SU-DHL-6 (cell line): ENCODE measurements at regions not wholly inside any gene's neighbourhood (a gene's known extent, or its start where the extent isn't known, plus 50 kb on each side); places are given as distances from the start of the nearest gene placed in this dataset.
A peak's percentile ranks its signal among the peaks of the same experiment; 100 is the strongest.

ENCODE experiments used
- H2AFZ ChIP-seq: fragments of 200-600 bp; sonication (generic); 2 replicates; pipeline ENCODE4 v1.6.1; 2014; ENCODE audit warnings: low read depth, mild to moderate bottlenecking, moderate library complexity, mixed read lengths, antibody characterized with exemption, low read length; ENCODE audit not compliant: severe bottlenecking
- H3F3A ChIP-seq: fragments of 200-600 bp; shearing (Covaris generic); 2 replicates; pipeline ENCODE4 v1.6.0; 2016; ENCODE audit warnings: antibody characterized with exemption, mild to moderate bottlenecking; ENCODE audit not compliant: insufficient read depth
- H3K27ac ChIP-seq: fragments of 200-600 bp; sonication (generic); 2 replicates; pipeline ENCODE4 v1.5.1; 2016; ENCODE audit warnings: low read depth, mild to moderate bottlenecking, low read length, moderate library complexity, mixed read lengths
- H3K27me3 ChIP-seq: fragments of 200-600 bp; sonication (generic), shearing (Covaris generic); 2 replicates; pipeline ENCODE4 v1.6.0; 2014; ENCODE audit warnings: mild to moderate bottlenecking, low read length
- H3K36me3 ChIP-seq: fragments of 200-600 bp; sonication (generic); 2 replicates; pipeline ENCODE4 v1.6.1; 2014; ENCODE audit warnings: mild to moderate bottlenecking, low read length, mixed read lengths
- H3K4me2 ChIP-seq: fragments of 300-600, 200-600 bp; shearing (Covaris generic), sonication (generic); 2 replicates; pipeline ENCODE4 v1.6.0; 2014; ENCODE audit warnings: low read length, low read depth, mild to moderate bottlenecking; ENCODE audit not compliant: poor library complexity, severe bottlenecking
- H3K4me3 ChIP-seq: fragments of 200-600 bp; sonication (generic); 2 replicates; pipeline ENCODE4 v1.5.1; 2014; ENCODE audit warnings: antibody characterized with exemption, low read length, mild to moderate bottlenecking, mixed read lengths; ENCODE audit not compliant: insufficient read depth, poor library complexity, severe bottlenecking
- H3K79me2 ChIP-seq: fragments of 200-600 bp; sonication (generic); 2 replicates; pipeline ENCODE4 v1.6.1; 2014; ENCODE audit warnings: mild to moderate bottlenecking, low read length, moderate library complexity; ENCODE audit not compliant: insufficient read depth
- H3K9ac ChIP-seq: fragments of 200-600 bp; sonication (generic); 2 replicates; pipeline ENCODE4 v1.7.0; 2014; ENCODE audit warnings: mild to moderate bottlenecking, low read length
- H3K9me2 ChIP-seq: fragments of 200-600 bp; sonication (generic); replicated peaks from 2 replicates; pipeline ENCODE4 v1.6.1; 2014; ENCODE audit warnings: low read length; ENCODE audit not compliant: insufficient read depth
- H3K9me3 ChIP-seq: fragments of 200-600 bp; sonication (generic); 2 replicates; pipeline ENCODE4 v1.6.1; 2014; ENCODE audit warnings: low read length, mixed read lengths; ENCODE audit not compliant: insufficient read depth
- H4K20me1 ChIP-seq: fragments of 200-600 bp; sonication (generic); 2 replicates; pipeline ENCODE4 v1.6.1; 2014; ENCODE audit warnings: low read depth, mild to moderate bottlenecking, antibody characterized with exemption, low read length, moderate library complexity, mixed read lengths
- EZH2phosphoT487 ChIP-seq: fragments of 200-600 bp; sonication (generic), shearing (Covaris generic); conservative IDR thresholded peaks from 2 replicates; pipeline ENCODE4 v1.6.1; 2018; ENCODE audit warnings: mild to moderate bottlenecking, antibody characterized with exemption, low read length, moderate library complexity, mixed read lengths
- TF ChIP-seq, protein P1 (sequence below): fragments of 200-600 bp; sonication (generic); IDR thresholded peaks from one replicate; pipeline ENCODE4 v1.5.1; 2017; ENCODE audit warnings: antibody characterized with exemption, mild to moderate bottlenecking, low read length, moderate library complexity; ENCODE audit not compliant: insufficient read depth, poor library complexity, severe bottlenecking

DNA sequence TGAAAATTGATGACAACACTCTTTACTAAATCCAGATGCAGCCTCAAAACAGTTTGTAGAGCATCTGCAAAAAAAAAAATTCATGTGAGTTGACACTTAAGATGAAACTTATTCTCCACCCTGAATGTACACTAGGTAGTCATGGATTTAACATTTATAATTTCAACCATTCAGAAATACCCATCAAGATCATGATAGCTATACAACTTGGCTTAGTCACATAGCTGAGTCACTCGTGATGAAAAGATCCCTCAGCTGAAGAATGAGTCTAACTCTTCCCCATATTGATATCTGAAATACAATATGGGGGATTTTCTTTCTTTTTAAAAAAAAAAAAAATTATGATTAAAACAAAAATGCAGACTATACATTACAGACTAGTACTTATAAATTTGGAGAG, 104.8 kb upstream of the PLEKHG7 start:
- H3K79me2 ChIP-seq = no peaks in the 10 kb centered on the region
- no peaks in the 10 kb centered on the region for H3K36me3 ChIP-seq
- TF ChIP-seq EZH2phosphoT487 = no peak
- TF ChIP-seq, protein P1, sequence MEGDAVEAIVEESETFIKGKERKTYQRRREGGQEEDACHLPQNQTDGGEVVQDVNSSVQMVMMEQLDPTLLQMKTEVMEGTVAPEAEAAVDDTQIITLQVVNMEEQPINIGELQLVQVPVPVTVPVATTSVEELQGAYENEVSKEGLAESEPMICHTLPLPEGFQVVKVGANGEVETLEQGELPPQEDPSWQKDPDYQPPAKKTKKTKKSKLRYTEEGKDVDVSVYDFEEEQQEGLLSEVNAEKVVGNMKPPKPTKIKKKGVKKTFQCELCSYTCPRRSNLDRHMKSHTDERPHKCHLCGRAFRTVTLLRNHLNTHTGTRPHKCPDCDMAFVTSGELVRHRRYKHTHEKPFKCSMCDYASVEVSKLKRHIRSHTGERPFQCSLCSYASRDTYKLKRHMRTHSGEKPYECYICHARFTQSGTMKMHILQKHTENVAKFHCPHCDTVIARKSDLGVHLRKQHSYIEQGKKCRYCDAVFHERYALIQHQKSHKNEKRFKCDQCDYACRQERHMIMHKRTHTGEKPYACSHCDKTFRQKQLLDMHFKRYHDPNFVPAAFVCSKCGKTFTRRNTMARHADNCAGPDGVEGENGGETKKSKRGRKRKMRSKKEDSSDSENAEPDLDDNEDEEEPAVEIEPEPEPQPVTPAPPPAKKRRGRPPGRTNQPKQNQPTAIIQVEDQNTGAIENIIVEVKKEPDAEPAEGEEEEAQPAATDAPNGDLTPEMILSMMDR = no peak
- no peak overlapping the region for H3K4me3 ChIP-seq
- peaks cover 5% of the 10 kb centered on the region for H3F3A ChIP-seq
- no peak overlapping the region for H3K27ac ChIP-seq
- no peaks in the 10 kb centered on the region for H3K9me2 ChIP-seq
- H3K27me3 ChIP-seq = no peaks in the 10 kb centered on the region
- H3K9ac ChIP-seq = no peak overlapping the region
- no peak overlapping the region for H2AFZ ChIP-seq
- no peak overlapping the region for H3K4me2 ChIP-seq
- H4K20me1 ChIP-seq = no peaks in the 10 kb centered on the region
- peaks cover 13% of the 10 kb centered on the region; the same call in 1 of the 2 replicates for H3K9me3 ChIP-seq

- no peaks in the 10 kb centered on the region for H3K79me2 ChIP-seq
- no peaks in the 10 kb centered on the region for H3K27me3 ChIP-seq
- peaks cover 13% of the 10 kb centered on the region; the same call in 1 of the 2 replicates for H3K9me3 ChIP-seq
- H3K9me2 ChIP-seq = no peaks in the 10 kb centered on the region
- no peaks in the 10 kb centered on the region for H4K20me1 ChIP-seq
- H3K4me2 ChIP-seq = no peak overlapping the region
- H3K9ac ChIP-seq = no peak overlapping the region
- H3K27ac ChIP-seq = no peak overlapping the region
- TF ChIP-seq EZH2phosphoT487 = no peak
- TF ChIP-seq, protein P1 = no peak
- H3K4me3 ChIP-seq = no peak overlapping the region
- no peaks in the 10 kb centered on the region for H3K36me3 ChIP-seq
- H2AFZ ChIP-seq = peak overlapping the region; percentile 8
- H3F3A ChIP-seq = peaks cover 5% of the 10 kb centered on the region
These were observed 105.7 kb upstream of the PLEKHG7 start for GRCh38 chr12:92597118-92597517.

DNA sequence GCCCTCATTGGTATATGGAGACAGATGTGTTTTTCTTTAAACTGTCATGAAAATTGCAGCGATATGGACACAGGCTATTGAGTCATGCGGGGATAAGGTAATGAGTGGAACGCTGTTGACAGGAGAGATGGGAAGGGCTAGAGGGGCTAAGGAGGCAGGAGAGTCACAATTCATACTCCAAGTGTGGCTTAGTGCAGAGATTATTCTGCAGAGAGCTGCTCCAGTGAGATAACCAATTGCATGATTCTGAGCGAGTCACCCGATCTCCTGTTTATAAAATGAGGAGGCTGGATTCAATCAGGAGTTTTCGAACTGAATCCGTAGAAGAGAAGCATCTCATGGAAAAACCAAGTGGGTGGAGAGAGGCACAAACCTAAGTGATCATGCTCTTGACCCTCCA, 106.4 kb upstream of the PLEKHG7 start:
- Histone ChIP-seq H3K4me3 (no peak overlapping the region), H3K9me3 (peaks cover 13% of the 10 kb centered on the region; the same call in 1 of the 2 replicates), H2AFZ (no peak overlapping the region), H3K9me2 (no peaks in the 10 kb centered on the region), H3K9ac (no peak overlapping the region), H4K20me1 (no peaks in the 10 kb centered on the region), H3K4me2 (no peak overlapping the region), H3K79me2 (no peaks in the 10 kb centered on the region), H3F3A (peaks cover 5% of the 10 kb centered on the region), H3K27me3 (no peaks in the 10 kb centered on the region), H3K27ac (no peak overlapping the region), H3K36me3 (no peaks in the 10 kb centered on the region)
- TF ChIP-seq, protein P1 = no peak
- no peak for TF ChIP-seq EZH2phosphoT487
